IPS-NIHi11 (cell line): ENCODE measurements at regions not wholly inside any gene's neighbourhood (a gene's known extent, or its start where the extent isn't known, plus 50 kb on each side); places are given as distances from the start of the nearest gene placed in this dataset.

ENCODE experiments used
- DNase-seq: peaks from one replicate; pipeline ENCODE4 v3.0.0; 2012; ENCODE audit warnings: mixed read lengths, low spot score

DNA sequence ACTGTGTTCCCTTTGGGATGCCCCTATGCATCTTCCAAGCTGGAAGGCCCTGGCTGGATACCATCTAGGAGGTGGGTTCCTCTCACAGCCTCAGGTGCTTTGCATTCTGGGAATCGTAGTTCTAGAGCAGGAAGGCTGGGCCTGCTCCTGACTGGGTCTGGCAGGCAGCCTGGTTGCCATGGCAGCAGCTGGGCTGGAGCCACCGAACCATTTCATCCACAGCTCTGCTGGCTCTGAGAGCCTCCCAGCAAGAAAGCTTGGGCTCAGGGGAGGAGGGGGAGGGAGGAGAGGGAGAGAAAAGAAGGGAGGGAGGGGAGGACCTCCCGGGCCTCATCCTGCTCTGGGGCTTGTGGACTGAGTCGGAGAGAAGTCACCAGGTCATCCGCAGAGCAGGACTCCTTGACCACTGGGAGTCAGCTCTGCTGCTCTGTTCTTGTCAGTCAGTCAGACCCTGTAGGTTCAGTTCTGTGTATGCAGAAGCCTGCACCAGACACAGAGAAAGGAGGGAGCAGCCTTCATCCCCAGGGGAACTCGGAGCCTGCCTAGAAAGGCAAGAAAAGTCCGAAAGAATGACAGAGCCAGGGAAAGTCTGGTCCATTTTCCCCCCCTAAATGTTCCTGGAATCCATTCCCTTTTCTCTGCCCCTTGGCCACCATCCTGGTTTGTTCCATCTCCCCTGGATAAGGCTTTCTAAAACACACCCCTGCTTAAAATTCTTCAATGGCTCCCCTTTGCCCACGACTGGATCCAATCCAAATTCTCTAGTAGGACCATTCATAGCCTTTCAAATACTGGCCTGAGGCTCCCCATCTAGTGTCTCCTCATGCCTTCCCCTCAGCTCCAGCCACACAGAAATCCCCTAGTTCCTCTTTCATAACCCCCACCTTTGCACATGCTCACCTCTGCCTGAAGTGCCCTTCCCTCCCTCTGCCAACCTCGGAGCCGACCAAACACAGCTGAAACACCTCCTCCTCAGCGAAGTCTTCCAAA, 65.4 kb upstream of the ARAP3 start:
- DNase-seq = peak; percentile 91

DNA sequence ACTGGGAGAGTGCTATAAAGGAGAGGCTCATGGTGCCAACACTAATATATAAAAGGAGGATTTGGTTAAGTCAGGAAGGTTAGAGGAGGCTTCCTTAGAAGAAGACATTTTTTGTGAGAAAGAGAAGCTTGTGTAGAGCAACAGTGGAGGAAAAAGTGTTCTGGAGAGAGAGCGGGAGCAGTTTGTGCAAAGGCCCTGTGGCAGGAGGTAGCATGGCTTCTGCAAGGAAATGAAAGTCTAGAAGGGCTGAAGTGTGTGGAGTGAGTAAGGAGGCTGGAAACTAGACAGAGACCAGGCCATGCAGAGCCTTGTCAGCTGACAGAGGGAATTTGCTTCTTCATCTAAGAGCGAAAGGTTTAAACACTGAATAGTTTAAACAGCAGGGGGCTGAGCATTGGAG, 64.4 kb upstream of the ARAP3 start:
- no peak for DNase-seq

DNA sequence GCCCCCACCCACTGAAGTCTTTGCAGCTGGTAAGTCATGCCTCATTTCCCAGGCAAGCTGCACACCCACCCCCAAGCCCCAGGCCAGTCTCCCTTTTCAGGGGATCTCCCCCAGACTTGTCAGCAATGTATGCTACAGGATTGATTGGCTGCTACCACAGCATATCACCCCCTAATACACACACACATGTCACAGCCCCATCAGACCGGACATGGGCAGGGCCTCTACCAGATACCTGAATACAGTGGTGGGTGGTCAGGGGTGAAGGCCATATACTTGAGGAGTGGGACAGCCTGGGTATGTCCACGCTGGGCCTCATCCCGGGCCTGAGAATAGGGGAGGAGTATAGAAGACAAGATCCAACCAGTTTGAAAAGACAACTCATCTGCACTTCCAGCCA, 63.4 kb upstream of the ARAP3 start:
- DNase-seq = no peak

DNA sequence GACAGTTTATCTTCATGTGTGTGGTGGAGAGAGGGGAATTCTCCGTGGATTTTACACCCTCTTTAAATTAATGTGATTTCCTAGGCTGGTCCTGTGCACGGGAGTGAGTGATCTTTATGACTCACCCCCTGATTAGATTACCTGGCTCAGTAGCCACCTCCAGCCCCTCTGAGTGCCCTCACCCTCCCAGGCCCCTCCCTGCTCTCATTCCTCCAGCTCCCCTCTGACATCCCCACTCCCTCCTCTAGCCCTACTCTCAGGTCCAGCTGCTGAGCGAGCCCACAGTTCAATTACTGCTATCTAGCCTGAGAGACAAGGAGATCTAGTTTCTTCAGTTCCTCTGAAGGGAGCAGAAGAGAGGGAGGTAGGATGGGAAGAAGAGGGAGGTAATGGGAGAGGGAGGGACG, 61.8 kb upstream of the ARAP3 start:
- DNase-seq = no peak

DNA sequence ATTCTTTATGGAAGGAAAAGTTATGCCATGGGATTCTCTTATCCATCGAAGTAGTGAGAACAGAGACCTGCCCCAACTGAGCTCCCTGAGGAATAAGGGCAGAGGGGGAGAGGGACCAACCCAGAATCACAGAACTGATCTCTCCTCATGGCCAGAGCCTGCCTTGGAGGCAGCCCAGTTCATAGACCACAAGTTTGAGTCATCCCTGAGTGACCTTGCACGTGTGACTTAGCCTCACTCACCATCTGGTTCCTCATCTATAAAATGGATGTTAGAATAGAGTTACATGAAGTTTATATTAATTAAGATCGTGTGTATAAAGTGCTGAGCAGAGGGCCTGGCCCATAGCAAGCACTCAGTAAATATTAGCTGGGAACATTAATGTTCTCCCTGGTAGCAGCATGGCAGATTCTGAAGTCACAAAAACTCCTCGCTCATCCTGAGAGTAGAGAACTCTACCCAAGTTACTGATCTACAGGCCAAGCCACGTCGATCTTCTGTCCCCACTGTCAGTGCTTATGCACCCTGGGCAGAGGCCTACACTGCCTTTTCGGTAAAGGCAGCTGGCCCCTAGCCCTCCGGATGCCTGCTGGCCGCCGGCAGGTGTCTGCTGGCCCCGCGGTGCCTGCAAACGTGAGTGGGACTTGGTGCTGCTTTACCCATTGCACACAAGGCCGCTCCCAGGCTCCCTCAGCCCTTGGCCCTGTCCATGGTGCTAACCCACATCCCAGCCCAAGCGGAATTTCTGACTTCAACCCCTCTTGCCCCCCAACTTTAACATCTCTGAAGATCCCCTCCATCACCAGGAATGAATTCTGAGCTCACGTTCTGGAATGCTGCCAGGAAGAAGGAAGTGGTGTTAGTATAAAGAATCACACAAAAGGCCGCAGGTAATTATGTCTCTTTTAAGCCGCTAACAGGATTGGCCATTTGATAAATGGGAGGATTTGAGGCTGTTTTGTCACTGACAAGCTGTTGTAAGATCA, 61.1 kb upstream of the ARAP3 start:
- peak; percentile 80 for DNase-seq

DNA sequence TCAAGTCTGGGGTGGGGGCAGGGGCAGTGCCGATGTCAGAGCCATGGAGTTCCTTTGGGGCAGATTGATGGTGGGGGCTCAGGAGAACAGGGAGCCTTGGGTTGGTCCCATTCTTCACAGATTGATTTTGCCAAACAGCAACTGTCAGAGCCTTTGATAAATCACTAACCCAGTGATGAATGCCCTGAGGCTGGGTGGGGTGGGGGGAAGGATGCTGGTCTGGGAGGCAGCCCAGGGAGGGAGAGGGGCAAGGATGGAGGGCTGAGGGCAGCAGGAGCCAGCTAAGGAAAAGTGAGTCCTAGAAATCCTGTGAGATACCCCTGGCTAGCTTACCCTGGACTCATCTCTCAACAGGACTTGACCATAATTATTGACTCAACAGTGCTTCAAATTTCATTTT, 60.1 kb upstream of the ARAP3 start:
- DNase-seq = no peak

DNA sequence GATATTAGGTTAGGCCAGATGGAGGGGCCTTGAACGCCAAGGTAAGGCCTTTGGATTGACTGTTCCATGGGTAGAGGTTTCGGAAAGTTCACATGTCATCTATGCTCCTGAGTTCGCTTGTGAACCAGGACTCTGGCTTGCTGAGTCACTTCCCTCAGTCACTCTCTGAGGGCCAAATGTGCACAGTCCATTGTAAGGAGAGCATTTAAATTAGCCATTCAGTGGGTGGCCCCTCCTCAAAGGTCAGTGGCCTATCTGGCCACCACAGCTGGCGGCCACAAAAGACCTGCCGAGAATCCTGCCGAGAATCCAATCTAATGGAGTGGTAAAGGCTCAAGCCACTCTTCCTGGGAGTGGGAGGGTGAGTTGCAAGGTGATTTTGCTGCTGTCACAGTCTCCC, 58.9 kb upstream of the ARAP3 start:
- DNase-seq = no peak

DNA sequence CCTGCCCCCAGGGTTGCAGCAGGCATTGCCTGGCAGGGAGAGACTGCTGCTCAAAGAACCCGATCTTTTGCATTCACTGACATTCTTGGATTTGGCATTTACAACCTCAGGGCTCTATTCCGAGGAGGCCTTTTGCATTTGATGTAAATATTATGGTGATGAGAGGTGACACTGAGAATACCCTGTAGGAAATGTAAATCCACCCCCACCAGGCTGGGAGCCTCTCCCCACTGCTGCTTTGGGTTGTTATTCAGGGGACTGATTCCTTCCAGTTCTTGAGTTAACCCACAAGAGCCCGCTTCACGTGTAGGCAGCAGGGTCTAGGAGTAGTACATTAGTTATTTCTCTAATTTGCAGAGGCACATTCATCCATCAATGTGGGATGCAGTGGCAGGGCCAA, 55.5 kb upstream of the ARAP3 start:
- no peak for DNase-seq

DNA sequence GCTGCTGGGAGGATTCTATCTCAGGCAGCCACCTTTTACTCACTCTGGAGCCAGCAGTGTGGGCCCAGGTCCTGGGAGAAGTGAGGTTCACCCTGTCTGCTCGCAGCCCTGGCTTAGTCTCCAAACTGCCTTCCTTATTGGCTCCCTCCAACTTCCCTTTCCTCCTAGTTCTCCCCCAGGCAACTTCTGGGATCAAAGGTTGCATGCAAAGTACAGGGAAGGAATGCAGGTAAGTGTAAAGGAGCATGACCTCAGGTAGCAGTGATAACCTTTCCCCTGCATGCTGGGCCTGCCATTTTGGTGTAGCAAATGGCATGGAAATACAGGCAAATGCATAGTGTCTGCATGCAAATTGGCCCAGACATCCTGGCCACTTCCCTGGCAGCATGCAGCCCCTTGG, 53.8 kb upstream of the ARAP3 start:
- no peak for DNase-seq

DNA sequence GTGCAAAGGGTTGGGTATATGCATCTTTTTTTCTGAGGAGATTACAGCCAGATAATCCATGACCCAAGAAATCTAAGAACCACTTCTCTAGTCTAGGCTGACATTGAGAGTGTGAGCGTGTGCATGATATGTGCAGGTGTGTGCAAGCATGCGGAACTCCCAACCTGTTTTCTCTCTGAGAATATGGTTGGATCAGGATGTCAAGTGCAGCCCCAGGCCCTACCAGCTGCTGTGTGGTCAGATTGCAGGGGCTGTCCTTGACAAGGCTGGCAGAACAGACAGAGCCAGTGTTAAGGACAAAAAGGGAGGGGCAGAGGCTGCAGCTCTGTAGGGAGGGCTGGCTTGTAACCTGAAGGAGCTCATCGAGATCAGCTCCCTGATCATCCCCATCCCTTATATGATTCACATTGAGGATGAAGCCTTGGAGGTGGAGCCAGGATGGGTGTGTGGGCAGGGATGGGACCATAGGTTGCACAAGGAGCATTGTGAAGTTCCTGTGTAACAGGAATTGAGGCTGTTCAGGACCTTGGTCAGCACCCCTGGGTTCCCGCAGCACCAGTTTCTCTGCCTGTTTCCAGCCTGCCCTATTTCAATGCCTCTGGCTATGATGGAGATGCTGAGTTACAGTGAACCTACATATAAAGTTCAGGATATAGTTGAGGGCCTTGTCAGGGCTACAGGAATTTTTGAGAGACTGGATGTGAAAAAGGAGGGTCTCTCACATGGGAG, 52.6 kb upstream of the ARAP3 start:
- peak; percentile 90 for DNase-seq

DNA sequence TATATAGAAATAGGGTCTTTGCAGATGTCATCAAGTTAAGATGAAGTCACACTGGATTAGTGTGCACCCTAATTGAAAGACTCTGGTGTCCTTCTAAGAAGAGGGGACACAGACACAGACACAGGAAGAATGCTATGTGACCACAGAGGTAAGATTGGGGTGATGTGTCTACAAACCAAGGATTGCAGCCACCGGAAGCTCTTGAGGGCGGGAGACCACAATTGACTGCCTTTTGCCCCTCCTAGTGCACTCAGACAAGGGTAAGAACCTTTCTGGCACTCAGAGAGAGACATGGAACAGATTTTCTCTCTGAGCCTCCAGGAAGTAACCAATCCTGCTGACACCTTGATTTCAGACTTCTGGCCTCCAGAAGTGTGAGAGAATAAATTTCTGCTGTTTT, 51.2 kb upstream of the ARAP3 start:
- DNase-seq = no peak

DNA sequence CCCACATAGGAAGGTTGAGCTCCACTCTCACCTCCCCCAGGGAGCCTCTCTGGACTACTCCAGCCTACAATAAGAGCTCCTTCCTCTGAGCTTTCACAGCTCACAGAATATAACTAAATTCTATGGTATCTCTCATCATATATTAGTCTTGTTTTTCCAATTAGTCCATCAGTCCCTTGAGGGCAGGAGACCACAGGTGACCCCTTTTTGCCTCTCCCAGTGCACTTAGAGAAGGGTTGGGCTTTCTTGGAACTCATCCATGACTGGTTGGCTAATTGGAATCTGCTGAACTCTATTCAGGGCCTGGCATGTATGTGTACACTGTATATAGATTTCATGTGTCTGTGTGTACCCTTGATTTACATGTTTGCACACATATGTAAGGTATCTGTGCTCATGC, 50.4 kb upstream of the ARAP3 start:
- no peak for DNase-seq
